Erythroblast (primary cell): ENCODE measurements at regions not wholly inside any gene's neighbourhood (a gene's known extent, or its start where the extent isn't known, plus 50 kb on each side); places are given as distances from the start of the nearest gene placed in this dataset.

Experiments
- GATA1 ChIP-seq: IDR thresholded peaks from 2 replicates; pipeline ENCODE4 v1.6.1; 2011; ENCODE audit warnings: low read depth, mild to moderate bottlenecking, control low read depth, low read length, moderate library complexity
- POLR2A ChIP-seq: IDR thresholded peaks from 2 replicates; pipeline ENCODE4 v1.6.1; 2011; ENCODE audit warnings: mild to moderate bottlenecking, low read length

DNA sequence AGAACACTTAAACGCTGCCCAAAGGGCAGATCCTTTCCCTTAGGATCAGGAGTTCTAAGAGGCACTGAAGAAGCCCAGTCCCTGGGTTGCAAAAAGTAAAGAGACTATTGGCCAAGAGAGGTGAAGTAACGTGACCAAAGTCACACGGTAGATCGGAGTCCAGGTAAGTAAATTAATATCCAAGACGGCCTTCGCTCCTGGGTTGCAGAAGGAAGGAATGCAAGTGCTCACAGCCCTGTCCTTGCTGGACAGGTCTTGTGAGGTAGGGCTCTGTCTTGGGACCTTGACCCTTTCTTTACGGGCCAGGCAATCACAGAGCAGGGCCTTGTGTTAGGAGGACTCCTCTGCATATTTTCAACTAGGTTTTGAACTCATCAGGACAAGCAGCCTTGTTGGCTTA is 243.7 kb upstream of the PDE10A start:
- TF ChIP-seq POLR2A = no peak
- no peak for TF ChIP-seq GATA1
